SW480 (cell line): ENCODE measurements at regions not wholly inside any gene's neighbourhood (a gene's known extent, or its start where the extent isn't known, plus 50 kb on each side); places are given as distances from the start of the nearest gene placed in this dataset.
"Not testable (repeated sequence)": the region's sequence is repeated elsewhere in the genome, so short reads cannot be mapped to it uniquely, and the experiment has no call there.

ENCODE experiments used
- DNase-seq: peaks from one replicate; pipeline ENCODE4 v3.0.0-alpha.2; 2016; ENCODE audit warnings: low spot score

DNA sequence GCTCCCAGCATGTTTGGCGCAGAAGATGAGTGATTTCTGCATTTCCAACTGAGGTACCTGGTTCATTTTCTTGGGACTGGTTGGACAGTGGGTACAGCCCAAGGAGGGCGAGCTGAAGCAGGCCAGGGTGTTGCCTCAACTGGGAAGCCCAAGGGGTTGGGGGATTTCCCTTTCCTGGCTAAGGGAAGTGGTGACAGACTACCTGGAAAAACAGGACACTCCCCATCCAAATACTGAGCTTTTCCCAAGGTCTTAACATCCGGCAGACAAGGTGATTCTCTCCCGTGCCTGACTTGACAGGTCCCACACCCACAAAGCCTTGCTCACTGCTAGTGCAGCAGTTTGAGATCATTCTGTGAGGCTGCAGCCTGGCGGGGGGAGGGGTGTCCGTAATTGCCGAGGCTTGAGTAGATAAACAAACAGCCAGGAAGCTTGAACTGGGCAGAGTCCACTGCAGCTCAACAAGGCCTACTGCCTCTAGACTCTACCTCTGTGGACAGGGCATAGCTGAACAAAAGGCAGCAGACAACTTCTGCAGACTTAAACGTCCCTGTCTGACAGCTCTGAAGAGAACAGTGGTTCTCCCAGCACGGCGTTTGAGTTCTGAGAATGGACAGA, 307.7 kb upstream of the ARSJ start:
- DNase-seq = no peak

- DNase-seq = no peak
Observed at GRCh38 chr4:114296126-114296525, 302.5 kb upstream of the UGT8 start.

DNA sequence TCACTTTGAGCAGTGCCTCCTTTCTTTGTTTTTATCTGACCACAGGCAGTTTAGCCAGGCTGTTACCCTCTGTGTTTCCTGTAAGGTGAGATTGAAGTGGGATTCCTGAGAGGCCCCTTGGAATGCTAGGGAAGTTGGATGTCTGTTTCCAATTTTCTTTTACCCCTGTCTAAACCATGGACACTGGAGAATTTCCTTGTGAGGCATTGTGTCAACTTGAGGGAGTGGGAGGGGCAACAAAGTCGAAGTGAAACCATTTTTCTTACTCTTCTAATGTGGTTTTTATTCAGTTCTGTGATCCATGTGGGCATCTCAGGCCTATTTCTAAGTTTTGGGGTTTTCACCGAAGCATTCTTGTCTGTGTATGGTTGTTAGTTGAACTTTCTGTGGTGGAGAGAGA, 296.1 kb upstream of the UGT8 start:
- no peak for DNase-seq

GRCh38 chr4:114304046-114304445, 294.6 kb upstream of the UGT8 start:
- DNase-seq = no peak

DNA sequence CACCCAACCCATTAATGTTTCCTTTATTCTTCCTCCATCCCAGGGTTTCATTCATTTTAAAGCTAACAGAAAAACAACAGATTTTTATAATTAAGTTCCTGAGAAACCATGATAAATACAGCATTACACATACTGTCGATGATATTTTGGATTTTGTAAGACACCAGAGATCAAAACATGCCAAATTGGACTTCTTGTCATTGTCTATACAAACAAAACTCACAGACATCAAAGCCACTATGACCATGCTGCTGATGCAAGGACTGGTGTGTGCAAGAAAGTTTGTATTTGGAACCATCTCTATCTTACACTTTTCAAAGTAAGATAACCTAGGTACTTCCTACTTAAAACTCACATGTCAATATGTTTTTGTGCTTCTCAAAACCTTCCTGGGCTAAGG, 294.0 kb upstream of the UGT8 start:
- no peak for DNase-seq

- no peak for DNase-seq
Observed at GRCh38 chr4:114306946-114307345, 291.7 kb upstream of the UGT8 start.

DNA sequence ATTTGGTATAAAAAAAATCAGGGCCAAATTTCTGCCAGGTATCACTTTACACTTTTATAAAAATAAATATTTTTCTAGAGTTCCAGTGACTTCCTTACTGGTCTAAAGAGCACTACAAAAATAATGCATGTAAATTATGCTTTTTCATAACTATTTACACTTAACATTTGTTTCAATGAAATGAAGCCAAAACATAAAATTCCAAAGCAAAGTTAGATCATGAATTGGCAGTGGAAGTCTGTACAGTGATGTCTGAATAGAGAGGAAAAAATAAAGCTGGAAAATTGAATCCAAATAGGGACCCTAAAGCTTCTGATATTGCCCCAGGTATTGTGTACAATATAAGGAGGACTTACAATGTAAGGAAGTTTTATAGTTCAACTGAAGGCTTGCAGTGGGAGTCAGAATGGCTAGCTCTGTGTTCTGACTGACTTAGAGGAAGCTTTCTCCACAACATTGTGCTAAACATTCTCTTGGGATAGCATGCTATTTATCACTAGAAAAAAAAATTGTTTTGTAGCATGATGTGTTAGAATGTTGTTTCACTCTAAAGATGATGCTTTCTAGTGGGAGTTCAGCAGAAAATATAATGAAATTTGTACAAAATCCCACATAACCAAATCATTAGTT, 288.2 kb upstream of the UGT8 start:
- DNase-seq = no peak

DNA sequence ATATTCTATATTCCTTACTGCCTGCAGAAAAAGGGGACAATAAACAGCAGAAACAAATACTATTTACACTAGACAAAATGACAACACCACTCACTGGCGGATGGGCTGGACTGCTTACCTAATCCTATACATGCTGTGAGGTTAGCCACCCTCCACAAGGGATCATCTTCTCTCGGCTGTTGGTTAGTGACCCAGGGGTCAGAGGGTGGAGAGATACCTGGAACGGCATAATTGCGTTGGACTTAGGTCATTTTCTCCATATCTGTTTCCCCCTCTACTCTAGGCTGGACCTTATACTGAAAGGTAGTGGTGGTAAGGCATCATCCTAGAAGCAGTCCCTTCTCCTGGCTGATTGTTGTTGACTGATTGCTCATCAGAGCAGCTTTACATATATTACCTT, 286.8 kb upstream of the UGT8 start:
- no peak for DNase-seq

GRCh38 chr4:114312338-114312737, 286.3 kb upstream of the UGT8 start:
- no peak for DNase-seq

DNA sequence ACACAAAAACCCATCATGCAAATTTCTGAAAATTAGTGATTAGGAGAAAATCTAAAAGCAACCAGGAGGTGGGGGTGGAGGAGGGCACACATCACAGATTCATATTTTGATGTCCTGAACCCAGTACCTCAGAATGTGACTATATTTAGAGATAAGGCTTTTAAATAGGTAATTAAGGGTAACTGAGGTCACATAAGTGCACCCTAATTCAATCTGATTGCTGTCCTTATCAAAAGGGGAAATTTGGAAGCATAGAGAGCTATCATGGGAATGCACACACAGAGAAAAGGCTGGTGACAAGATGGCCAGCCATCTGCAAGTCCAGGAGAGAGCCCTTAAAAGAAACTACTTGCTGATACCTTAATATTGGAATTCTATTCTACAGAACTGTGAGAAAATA, 281.8 kb upstream of the UGT8 start:
- no peak for DNase-seq

GRCh38 chr4:114317564-114317963, 281.0 kb upstream of the UGT8 start:
- DNase-seq = no peak

GRCh38 chr4:114318309-114318708, 280.3 kb upstream of the UGT8 start:
- no peak for DNase-seq

GRCh38 chr4:114320126-114320525, 278.5 kb upstream of the UGT8 start:
- no peak for DNase-seq

DNA sequence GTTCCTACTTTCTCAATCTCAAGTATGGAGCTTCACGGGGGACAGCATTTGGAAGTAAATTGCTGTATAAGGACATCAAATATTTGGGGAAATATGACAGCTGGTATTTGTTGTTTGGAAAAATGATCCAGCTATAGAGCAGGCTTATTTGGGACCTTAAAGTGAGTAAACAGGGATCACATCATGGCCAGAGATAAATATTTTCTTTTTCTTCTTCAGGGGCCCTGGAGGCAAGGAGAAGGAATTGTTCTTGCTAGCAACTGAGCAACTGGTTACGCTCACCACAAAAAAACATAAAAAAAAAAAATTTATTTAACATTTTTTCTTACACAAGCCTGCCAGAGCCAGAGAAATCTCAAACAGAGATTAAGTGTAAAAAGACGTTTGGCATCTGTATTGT, 277.2 kb upstream of the UGT8 start:
- DNase-seq = no peak

- no peak for DNase-seq
Observed at GRCh38 chr4:114323841-114324240, 274.8 kb upstream of the UGT8 start.

- no peak for DNase-seq
Observed at GRCh38 chr4:114326358-114326757, 272.2 kb upstream of the UGT8 start.

- DNase-seq = no peak
Observed at GRCh38 chr4:114332119-114332518, 266.5 kb upstream of the UGT8 start.

GRCh38 chr4:114334363-114334762, 264.2 kb upstream of the UGT8 start:
- DNase-seq = not testable (repeated sequence)

- no peak for DNase-seq
Observed at GRCh38 chr4:114334884-114335330, 263.7 kb upstream of the UGT8 start.

- no peak for DNase-seq
Observed at GRCh38 chr4:114335339-114335738, 263.3 kb upstream of the UGT8 start.

DNA sequence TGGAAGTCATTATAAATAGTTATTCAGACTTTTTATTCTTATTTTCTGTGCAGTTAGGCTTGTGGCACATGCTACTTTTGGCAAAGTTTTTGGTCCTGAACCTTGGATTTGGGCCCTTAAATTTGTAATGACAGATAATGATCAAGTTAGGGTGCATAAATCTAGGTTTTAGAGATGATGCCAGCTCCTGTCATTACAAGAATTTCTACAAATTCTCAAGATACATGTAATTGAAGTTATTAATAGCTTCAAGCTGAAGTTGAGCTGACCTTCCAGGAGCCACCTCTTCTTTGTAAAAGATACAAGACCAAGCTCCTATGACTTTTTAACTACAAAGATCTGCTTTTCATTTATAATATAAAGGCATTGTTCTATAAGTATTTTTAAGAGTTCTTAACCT, 255.6 kb upstream of the UGT8 start:
- DNase-seq = no peak

DNA sequence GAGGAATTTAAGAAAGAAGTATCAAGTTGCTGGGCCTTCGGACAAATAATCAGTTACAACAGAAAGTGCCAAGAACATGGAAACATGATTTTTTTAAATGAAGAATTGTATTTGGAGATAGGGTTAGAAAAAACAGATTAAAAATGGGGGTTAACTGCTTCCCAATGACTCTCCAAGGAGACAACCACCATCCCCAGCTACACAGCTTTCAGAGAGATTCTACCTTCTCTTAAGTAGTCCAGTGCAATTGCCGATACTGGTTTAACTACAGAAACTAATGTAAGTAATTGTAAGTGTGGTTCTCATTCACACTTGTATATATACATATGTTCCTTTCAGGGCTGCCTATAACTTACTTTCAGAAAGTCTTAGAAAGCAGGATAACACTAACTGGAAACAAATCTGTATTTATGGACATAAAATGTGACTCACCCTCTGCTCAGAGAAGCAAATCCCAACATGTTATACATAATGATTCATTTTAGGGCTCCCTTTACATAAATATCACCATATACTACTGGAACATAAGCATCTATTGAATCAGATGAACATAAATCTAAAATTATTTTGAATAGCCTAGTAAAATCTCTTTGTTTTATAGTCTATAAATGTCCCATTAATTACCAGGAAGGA, 248.9 kb upstream of the UGT8 start:
- no peak for DNase-seq

DNA sequence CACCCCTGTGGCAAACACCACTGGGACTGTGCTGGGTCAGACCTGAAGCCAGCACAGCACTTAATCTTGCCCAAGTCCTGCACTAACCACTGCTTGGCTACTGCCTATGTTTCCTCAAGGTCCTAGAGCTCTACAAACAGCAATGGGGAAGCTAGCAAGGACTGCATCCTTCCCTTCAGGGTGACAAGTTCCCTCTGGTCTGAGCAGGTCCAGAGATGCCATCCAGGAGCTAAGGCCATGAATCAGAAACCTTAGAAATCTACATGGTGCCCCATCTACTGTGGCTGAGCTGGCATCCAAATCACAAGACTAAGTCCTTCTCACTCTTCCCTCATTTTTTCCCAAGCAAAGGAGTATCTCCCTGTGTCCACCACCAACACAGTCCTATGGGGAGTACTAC, 239.7 kb upstream of the UGT8 start:
- no peak for DNase-seq

DNA sequence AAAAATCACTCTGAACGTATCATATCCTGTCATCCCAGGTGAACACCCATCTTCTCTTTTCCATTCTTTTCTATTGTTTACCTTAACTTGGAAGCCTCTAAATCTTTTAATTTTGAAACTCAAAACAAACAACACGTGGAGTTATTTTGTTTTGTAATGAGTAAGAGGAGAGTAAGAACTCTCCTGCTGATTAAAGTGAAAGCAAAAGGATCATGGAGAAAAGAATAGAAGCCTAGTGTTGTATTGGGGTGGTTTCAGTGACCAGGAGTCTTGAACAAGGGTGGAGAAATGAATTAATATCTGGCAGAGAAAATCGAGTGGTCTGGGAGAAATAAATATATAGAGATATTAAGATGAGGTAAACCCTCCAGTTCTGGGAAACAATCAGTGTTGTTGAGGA, 237.4 kb upstream of the UGT8 start:
- DNase-seq = no peak
